ENCODE measurements at regions not wholly inside any gene's neighbourhood (a gene's known extent, or its start where the extent isn't known, plus 50 kb on each side); places are given as distances from the start of the nearest gene placed in this dataset.

DNA sequence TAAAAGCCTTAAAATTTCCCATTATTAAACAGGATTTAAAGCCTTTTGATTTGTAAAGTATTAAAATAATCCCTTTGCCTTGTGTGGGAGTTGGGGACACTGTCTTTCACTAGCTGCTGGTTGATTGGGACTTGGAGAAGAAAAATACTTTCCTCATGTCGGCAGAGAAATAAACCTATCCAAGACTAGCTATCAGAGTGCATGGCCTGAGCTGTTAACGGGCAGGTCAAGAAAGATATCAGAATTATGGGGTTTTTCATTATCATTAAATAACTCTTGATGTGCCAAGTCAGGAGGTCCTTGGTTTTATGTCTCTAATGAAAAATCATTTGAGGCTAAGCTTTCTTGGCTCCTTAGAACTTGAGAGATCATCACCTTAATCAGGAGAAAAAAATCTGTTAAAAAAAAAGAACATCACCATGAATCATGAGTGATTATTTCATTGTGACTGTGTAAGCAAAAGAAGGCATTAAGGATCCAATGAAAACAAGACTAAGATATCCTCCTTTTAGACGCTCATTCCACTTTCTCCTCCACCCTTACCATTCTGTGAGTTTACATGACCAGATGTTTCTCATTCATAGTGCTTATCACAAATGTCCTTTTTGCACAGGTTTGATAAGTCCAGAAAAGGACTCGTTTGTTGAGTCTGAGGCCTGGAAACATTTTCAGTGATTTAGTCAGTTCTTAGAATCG, 140.4 kb upstream of the EGFLAM start:
- H3K27ac Mint-ChIP-seq: no peak overlapping the region

DNA sequence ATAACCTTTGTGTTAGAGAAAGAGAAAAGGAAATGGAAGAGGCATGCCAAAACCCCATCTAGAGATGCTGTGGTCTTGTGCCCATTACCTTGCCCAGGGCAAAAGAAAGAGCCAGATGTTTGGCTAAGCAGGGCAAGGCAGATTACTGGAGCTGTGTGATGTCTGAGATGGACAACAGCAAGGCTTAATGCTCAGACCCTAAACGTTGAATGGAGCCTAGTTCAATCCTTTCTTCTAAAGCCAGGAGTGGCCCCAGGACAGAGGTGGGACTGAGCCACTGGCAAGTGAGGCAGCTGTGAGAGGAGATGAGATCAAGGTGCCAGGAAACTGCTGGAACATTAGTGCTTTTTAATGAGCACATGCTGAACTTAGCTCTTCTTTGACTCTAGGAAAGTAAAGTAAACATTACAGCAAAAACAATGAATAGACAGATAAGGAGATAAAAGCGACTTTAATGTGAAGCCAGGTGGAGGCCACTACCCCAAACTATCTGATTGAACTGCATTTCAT, 143.0 kb upstream of the EGFLAM start:
- no peak overlapping the region for H3K4me2 ChIP-seq (replicated peaks; ENCODE audit: extremely low read depth, low read length, poor library complexity, severe bottlenecking)
- H3K4me3 Mint-ChIP-seq: no peak overlapping the region

More for the DNA sequence above, 140.4 kb upstream of the EGFLAM start:
- no peaks in the 10 kb centered on the region for H3K36me3 Mint-ChIP-seq
- peaks cover 0 to 5% (median 1%) of the 10 kb centered on the region in 7 donors for H3K9me3 Mint-ChIP-seq
- no peak overlapping the region for H3K4me3 Mint-ChIP-seq
- H3K4me3 ChIP-seq (replicated peaks in 1 of 3; ENCODE audit: low read depth in 2 of 3, low read length in 3 of 3): no peak overlapping the region
- no peak overlapping the region for H3K9ac ChIP-seq (ENCODE audit: insufficient read depth, low read length, poor library complexity, severe bottlenecking)
- H3K27me3 Mint-ChIP-seq (ENCODE audit: low read depth in 3 of 3): peaks cover 0 to 3% (median 0%) of the 10 kb centered on the region in 3 donors
- no peaks in the 10 kb centered on the region for H3K9me3 ChIP-seq (replicated peaks in 1 of 2; ENCODE audit: control insufficient read depth in 1 of 2, insufficient read depth in 1 of 2, low read length in 2 of 2)
- H3K4me1 ChIP-seq (ENCODE audit: control insufficient read depth in 1 of 2, insufficient read depth in 2 of 2, low read length in 2 of 2): no peaks in the 10 kb centered on the region
- H3K27ac ChIP-seq (ENCODE audit: low read depth in 1 of 2, low read length in 2 of 2): no peak overlapping the region
- no peaks in the 10 kb centered on the region for H3K27me3 ChIP-seq (ENCODE audit: control insufficient read depth in 2 of 2, insufficient read depth in 2 of 2, low read length in 2 of 2)
- intact Hi-C loops (cut with micrococcal nuclease): no loop called here
- H3K4me1 Mint-ChIP-seq: no peaks in the 10 kb centered on the region
- H3K4me2 ChIP-seq (replicated peaks; ENCODE audit: extremely low read depth, low read length, poor library complexity, severe bottlenecking): no peak overlapping the region
- no peak overlapping the region for H2AFZ ChIP-seq (ENCODE audit: insufficient read depth, low read depth, low read length, poor library complexity, severe bottlenecking)
- H3K36me3 ChIP-seq (replicated peaks in 1 of 2; ENCODE audit: control insufficient read depth in 1 of 2, insufficient read depth in 2 of 2, low read length in 2 of 2): no peaks in the 10 kb centered on the region
- H3K79me2 ChIP-seq (ENCODE audit: insufficient read depth, low read length): no peaks in the 10 kb centered on the region
- H4K20me1 ChIP-seq (ENCODE audit: insufficient read depth, low read length): no peaks in the 10 kb centered on the region
- DNase-seq: no peak
- 95% methylated on average over 3 of the region's 5 CpGs for WGBS (ENCODE audit: insufficient coverage)
- TF ChIP-seq CTCF (IDR thresholded peaks at IDR 0.05): no peak

More for the DNA sequence above, 143.0 kb upstream of the EGFLAM start:
- Mint-ChIP-seq H3K27ac (no peak overlapping the region), H3K36me3 (no peaks in the 10 kb centered on the region), H3K9me3 (peaks cover 0 to 5% (median 0%) of the 10 kb centered on the region in 7 donors), H3K27me3 (ENCODE audit: low read depth in 3 of 3) (peaks cover 0 to 2% (median 0%) of the 10 kb centered on the region in 3 donors), H3K4me1 (no peaks in the 10 kb centered on the region)
- no peaks in the 10 kb centered on the region for H3K79me2 ChIP-seq (ENCODE audit: insufficient read depth, low read length)
- H3K36me3 ChIP-seq (replicated peaks in 1 of 2; ENCODE audit: control insufficient read depth in 1 of 2, insufficient read depth in 2 of 2, low read length in 2 of 2): no peaks in the 10 kb centered on the region
- H3K9ac ChIP-seq (ENCODE audit: insufficient read depth, low read length, poor library complexity, severe bottlenecking): no peak overlapping the region
- no peaks in the 10 kb centered on the region for H3K9me3 ChIP-seq (replicated peaks in 1 of 2; ENCODE audit: control insufficient read depth in 1 of 2, insufficient read depth in 1 of 2, low read length in 2 of 2)
- no peaks in the 10 kb centered on the region for H3K4me1 ChIP-seq (ENCODE audit: control insufficient read depth in 1 of 2, insufficient read depth in 2 of 2, low read length in 2 of 2)
- DNase-seq: no peak
- intact Hi-C loops (cut with micrococcal nuclease): no loop called here
- 75% methylated on average over 1 of the region's 2 CpGs for WGBS (ENCODE audit: insufficient coverage)
- no peak overlapping the region for H2AFZ ChIP-seq (ENCODE audit: insufficient read depth, low read depth, low read length, poor library complexity, severe bottlenecking)
- H3K27me3 ChIP-seq (ENCODE audit: control insufficient read depth in 2 of 2, insufficient read depth in 2 of 2, low read length in 2 of 2): no peaks in the 10 kb centered on the region
- no peak for TF ChIP-seq CTCF (IDR thresholded peaks at IDR 0.05)
- H3K27ac ChIP-seq (ENCODE audit: low read depth in 1 of 2, low read length in 2 of 2): no peak overlapping the region
- no peak overlapping the region for H3K4me3 ChIP-seq (replicated peaks in 1 of 3; ENCODE audit: low read depth in 2 of 3, low read length in 3 of 3)
- H4K20me1 ChIP-seq (ENCODE audit: insufficient read depth, low read length): no peaks in the 10 kb centered on the region

All from CD14-positive monocyte (primary cell).